Activated CD8-positive, alpha-beta memory T cell treated with anti-CD3 and anti-CD28 coated beads for 36 hours (primary cell): ENCODE measurements at regions not wholly inside any gene's neighbourhood (a gene's known extent, or its start where the extent isn't known, plus 50 kb on each side); places are given as distances from the start of the nearest gene placed in this dataset.
"Not testable (repeated sequence)": the region's sequence is repeated elsewhere in the genome, so short reads cannot be mapped to it uniquely, and the experiment has no call there.

Source experiments
- CTCF ChIA-PET: fragments of 350-600 bp; sonication (Branson Sonifier 250); formaldehyde crosslinking; loops from one replicate; lab custom pipeline; 2021; ENCODE audit warnings: antibody characterized with exemption; lab: Charles Lee
- POLR2A ChIA-PET: fragments of 350-600 bp; sonication (Branson Sonifier 250); formaldehyde crosslinking; loops from one replicate; lab custom pipeline; 2021; ENCODE audit warnings: antibody characterized with exemption; lab: Charles Lee

- POLR2A ChIA-PET, result no interaction called here
- CTCF ChIA-PET, result no interaction called here
These were observed 1100.4 kb upstream of the EDIL3 start for GRCh38 chr5:85484982-85485574.

DNA sequence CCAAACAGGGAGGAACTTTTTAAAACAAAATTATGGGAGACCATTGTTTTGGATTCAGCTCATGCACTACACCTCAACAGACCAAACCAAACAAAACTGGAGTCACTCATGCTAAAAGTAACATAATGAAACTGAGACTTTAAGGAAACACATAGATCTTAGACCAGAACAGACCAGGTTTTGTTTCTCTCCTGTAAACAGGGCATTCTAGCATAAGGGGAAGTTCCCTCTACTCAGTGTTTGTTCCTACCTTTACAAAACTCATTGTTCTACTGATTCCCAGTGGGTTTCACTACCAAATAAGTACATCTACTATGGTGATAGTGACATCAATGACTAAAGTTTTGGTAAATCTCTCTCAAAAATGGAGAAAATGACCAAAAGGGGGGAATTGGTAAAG lies 1103.6 kb upstream of the EDIL3 start:
- ChIA-PET CTCF (no interaction called here), POLR2A (no interaction called here)

GRCh38 chr5:85500869-85501268 lies 1116.2 kb upstream of the EDIL3 start:
- ChIA-PET CTCF (no interaction called here), POLR2A (no interaction called here)

GRCh38 chr5:85512896-85513295 lies 1104.8 kb upstream of the COX7C start:
- ChIA-PET POLR2A (no interaction called here), CTCF (no interaction called here)

- CTCF ChIA-PET, result no interaction called here
- POLR2A ChIA-PET, result no interaction called here
These were observed 1102.2 kb upstream of the COX7C start for GRCh38 chr5:85515588-85515987.

DNA sequence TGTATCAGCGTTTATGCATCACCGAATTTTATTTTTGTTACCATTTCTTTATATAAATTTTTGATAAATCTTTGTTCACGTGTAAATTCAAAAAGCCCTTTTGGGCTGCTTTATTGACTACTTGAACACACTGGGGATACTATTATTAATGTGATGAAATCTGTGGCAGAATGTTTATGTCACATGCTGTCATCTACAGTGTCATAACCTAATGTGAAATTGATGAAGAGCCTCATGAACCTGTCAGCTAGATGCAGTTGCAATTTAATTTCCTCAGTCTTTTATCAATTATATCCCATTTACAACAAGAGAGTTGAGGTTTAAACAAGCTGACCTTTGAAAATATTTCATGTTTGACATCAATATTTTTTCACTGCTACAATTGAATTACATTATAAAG lies 1100.4 kb upstream of the COX7C start:
- ChIA-PET CTCF (no interaction called here), POLR2A (no interaction called here)

- ChIA-PET CTCF (no interaction called here), POLR2A (no interaction called here)
These were observed 1084.2 kb upstream of the COX7C start for GRCh38 chr5:85533341-85534047.

- ChIA-PET CTCF (no interaction called here), POLR2A (no interaction called here)
These were observed 1079.4 kb upstream of the COX7C start for GRCh38 chr5:85538362-85538761.

GRCh38 chr5:85545129-85545528 lies 1072.6 kb upstream of the COX7C start:
- ChIA-PET CTCF (no interaction called here), POLR2A (interaction anchor here (0.6 kb wide), 1 partner anchor 1650 kb away, joined by 3 read pairs; no protein-coding TSS in a partner anchor)

- POLR2A ChIA-PET, result no interaction called here
- CTCF ChIA-PET, result no interaction called here
These were observed 1068.5 kb upstream of the COX7C start for GRCh38 chr5:85549229-85549628.

DNA sequence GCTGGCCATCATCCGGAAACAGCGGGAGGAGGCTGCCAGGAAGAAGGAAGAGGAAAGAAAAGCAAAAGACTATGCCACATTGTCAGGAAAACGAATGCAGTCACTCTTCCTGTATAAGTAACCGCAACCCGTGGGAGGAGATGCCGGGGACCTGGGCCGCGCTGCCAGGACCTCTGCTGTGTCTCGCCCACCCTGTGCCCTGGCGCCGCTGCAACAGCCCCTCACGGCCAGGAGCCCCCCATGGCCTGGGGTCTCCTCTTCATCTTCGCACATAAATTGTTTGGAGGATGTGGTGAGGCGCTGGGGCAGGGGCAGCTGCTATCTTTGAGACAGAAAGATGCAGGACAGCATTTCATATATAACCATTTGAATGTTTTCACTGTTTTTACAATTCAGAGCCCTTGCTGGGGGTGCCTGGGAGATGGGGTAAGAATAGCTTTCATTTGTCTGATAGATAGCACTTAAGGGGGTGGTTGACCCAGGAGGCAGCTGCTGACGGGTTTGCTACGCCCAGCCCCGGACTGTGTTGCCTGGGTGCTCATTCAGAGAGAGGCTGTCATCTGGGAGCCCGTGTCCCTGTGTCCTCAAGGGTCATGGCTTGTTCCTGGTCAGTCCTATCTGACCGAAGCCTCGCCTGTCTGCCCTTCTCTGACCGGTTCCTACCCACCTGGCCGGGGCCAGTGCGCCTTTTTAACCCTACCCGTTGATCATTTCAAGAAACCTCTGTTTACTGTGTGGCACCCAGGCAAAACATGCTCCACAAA lies 1067.7 kb upstream of the COX7C start:
- ChIA-PET POLR2A (no interaction called here), CTCF (no interaction called here)

DNA sequence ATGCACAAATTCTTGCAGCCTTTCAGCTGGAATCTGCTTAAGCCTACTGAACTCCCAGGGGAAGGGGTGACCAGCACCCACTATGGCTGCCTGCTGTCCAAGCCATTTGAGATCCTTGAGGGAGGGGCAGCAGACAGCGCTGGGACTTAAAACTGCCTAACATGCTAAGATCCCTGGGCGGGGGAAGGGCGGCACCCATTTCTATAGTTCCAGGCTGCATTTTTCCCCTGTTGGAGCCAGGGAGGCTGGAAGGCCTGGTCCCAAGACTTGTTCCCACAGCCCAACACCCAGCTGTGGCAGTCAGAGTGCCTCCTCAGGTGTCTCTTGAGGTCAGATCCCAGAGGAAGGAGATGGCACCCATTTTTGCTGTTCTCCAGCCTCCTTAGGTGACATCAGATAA lies 1061.3 kb upstream of the COX7C start:
- ChIA-PET POLR2A (no interaction called here), CTCF (no interaction called here)

DNA sequence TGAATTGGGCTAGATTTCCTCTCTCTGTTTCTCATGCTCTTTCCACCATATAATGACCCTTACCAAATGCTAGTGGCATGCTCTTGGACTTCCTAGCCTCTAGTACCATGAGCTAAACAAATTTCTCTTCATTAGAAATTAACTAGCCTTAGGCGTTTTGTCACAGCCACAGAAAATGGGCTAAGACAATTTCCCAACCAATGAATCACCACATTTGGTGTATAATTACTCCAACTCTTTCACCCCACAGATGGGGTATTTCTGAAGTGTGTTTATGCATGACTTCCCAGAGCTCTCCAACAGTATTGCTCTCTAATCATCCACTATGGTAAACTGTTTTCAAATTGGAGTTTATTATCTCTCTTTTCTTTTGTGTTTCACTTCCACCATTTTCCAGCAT lies 1041.1 kb upstream of the COX7C start:
- POLR2A ChIA-PET, result no interaction called here
- CTCF ChIA-PET, result no interaction called here

DNA sequence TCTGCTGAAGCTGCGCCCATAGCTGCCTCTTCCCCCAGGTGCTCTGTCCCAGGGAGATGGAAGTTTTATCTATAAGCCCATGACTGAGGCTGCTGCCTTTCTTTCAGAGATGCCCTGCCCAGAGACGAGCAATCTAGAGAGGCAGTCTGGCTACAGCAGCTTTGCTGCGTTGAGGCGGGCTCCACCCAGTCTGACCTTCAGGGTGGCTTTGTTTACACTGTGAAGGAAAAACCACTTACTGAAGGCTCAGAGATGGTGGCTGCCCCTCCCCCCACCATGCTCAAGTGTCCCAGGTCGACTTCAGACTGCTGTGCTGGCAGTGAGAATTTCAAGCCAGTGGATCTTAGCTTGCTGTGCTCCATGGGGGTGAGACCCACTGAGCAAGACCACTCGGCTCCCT lies 1029.9 kb upstream of the COX7C start:
- CTCF ChIA-PET, POLR2A ChIA-PET: not testable (repeated sequence)

DNA sequence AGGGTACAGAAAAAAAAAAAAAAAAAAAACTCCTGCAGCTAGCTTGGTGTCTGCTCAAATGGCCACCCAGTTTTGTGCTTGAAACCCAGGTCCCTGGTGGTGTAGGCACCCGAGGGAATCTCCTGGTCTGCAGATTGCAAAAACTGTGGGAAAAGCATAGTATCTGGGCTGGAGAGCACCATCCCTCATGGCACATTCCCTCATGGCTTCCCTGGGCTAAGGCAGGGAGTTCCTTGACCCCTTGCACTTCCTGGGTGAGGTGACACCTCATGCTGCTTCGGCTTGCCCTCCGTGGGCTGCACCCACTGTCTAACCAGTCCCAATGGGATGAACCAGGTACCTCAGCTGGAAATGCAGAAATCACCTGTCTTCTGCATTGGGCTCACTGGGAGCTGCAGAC lies 1029.5 kb upstream of the COX7C start:
- POLR2A ChIA-PET, CTCF ChIA-PET: not testable (repeated sequence)

GRCh38 chr5:85590764-85591163 lies 1027.0 kb upstream of the COX7C start:
- POLR2A ChIA-PET, result no interaction called here
- CTCF ChIA-PET, result no interaction called here

GRCh38 chr5:85591311-85591710 lies 1026.4 kb upstream of the COX7C start:
- POLR2A ChIA-PET, result no interaction called here
- CTCF ChIA-PET, result no interaction called here

DNA sequence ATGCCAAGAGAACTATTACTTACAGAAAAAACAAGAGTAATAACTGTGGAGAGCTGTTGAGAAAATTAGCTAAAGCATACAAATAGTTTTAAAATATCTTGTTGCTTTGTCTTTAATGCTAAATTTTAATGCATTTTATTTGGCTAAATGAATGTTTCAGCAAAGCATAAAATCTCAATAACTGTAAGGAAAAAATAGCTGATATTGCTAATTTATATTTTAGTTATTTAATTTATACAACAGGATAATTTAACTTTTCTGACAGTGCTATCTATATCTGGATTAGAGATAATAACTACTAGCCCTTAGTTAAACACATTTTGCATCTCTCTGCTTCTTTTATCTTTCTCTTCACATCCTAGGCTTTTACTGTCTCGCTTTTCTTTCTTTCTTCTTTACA lies 1014.9 kb upstream of the COX7C start:
- ChIA-PET POLR2A (no interaction called here), CTCF (no interaction called here)

DNA sequence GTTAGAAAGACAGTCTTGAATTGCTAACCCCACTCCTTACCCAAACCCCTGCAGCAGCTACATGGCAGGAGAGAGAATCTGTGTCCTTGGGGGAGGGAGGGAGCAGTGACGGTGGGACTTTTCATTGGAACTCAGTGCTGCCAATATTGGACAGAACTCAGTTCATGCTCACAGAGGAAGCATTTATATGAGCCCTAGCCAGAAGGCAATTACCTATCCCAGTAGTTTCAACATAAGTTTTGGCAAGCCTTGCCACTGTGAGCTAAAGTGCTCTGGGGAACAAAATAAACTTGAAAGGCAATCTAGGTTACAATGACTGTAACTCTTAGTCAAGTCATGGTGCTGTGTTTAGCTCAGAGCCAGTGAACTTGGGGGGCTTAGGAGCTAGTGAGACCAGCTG lies 1013.4 kb upstream of the COX7C start:
- ChIA-PET POLR2A (no interaction called here), CTCF (no interaction called here)

GRCh38 chr5:85604786-85605185 lies 1013.0 kb upstream of the COX7C start:
- ChIA-PET POLR2A (no interaction called here), CTCF (no interaction called here)

GRCh38 chr5:85605381-85605780 lies 1012.4 kb upstream of the COX7C start:
- ChIA-PET CTCF (no interaction called here), POLR2A (no interaction called here)
